Activated CD8-positive, alpha-beta T cell treated with anti-CD3 and anti-CD28 coated beads for 36 hours (primary cell): ENCODE measurements at regions not wholly inside any gene's neighbourhood (a gene's known extent, or its start where the extent isn't known, plus 50 kb on each side); places are given as distances from the start of the nearest gene placed in this dataset.
"Not testable (repeated sequence)": the region's sequence is repeated elsewhere in the genome, so short reads cannot be mapped to it uniquely, and the experiment has no call there.

ENCODE experiments used
- ATAC-seq: fragments of 200-7000 bp; cut with Tn5 transposase; one replicate; pipeline ENCODE4 v1.10.0; 2021; ENCODE audit warnings: mild to moderate bottlenecking, moderate library complexity
- CTCF ChIA-PET: fragments of 350-600 bp; sonication (Branson Sonifier 250); formaldehyde crosslinking; loops from one replicate; lab custom pipeline; 2021; ENCODE audit warnings: antibody characterized with exemption; lab: Charles Lee
- POLR2A ChIA-PET: fragments of 350-600 bp; sonication (Branson Sonifier 250); formaldehyde crosslinking; loops from one replicate; lab custom pipeline; 2021; ENCODE audit warnings: antibody characterized with exemption; lab: Charles Lee
- DNase-seq: peaks from one replicate; pipeline ENCODE4 v3.0.0-alpha.2; 2020
- H3K27ac Mint-ChIP-seq: one replicate; pipeline ENCODE4 v1.8.0; 2021; ENCODE audit warnings: mild to moderate bottlenecking, mixed read lengths
- H3K27me3 Mint-ChIP-seq: one replicate; pipeline ENCODE4 v1.8.0; 2021; ENCODE audit warnings: mixed read lengths
- H3K36me3 Mint-ChIP-seq: one replicate; pipeline ENCODE4 v1.8.0; 2021; ENCODE audit warnings: low read depth, mixed read lengths
- H3K4me1 Mint-ChIP-seq: one replicate; pipeline ENCODE4 v1.8.0; 2021; ENCODE audit warnings: low read depth, mixed read lengths
- H3K4me3 Mint-ChIP-seq: one replicate; pipeline ENCODE4 v1.8.0; 2021; ENCODE audit warnings: mild to moderate bottlenecking, moderate library complexity, mixed read lengths
- H3K9me3 Mint-ChIP-seq: one replicate; pipeline ENCODE4 v1.8.0; 2021; ENCODE audit warnings: mixed read lengths
- CTCF ChIP-seq: fragments of 200-600 bp; IDR thresholded peaks from one replicate; pipeline ENCODE4 v1.8.0; 2022; ENCODE audit warnings: antibody characterized with exemption, mild to moderate bottlenecking
- intact Hi-C: fragments of 100-400 bp; cut with micrococcal nuclease; formaldehyde crosslinking; loops from one replicate; pipeline ENCODE4 v1.10.0; 2022

DNA sequence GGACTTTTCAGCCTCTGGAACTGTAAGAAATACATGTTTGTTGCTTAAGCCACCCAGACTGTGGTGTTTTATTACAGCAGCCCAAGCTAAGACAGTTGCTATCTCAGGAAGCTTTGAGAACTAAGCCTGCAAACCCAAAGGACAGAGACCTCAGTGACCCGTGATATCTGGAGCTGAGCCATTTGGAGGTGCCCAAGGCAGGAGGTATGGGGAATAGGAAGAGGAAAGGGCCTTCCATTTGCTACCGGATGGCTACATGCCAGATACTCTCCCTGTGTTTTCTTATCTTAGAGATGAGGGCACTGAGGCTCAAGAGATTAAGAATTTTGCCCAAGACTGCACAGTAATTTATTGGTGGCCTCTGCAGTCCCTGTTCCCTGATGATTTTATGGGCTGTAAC, 622.1 kb upstream of the CDH5 start:
- no peak for ATAC-seq
- Mint-ChIP-seq H3K36me3 (no peaks in the 10 kb centered on the region), H3K4me1 (no peaks in the 10 kb centered on the region)

GRCh38 chr16:65743558-65743957, 621.7 kb upstream of the CDH11 start:
- Mint-ChIP-seq H3K4me3 (no peak overlapping the region), H3K9me3 (no peaks in the 10 kb centered on the region), H3K4me1 (no peaks in the 10 kb centered on the region), H3K27ac (no peak overlapping the region), H3K27me3 (no peaks in the 10 kb centered on the region), H3K36me3 (no peaks in the 10 kb centered on the region)
- ATAC-seq = no peak
- DNase-seq = no peak
- ChIA-PET CTCF (no interaction called here), POLR2A (no interaction called here)
- TF ChIP-seq CTCF = no peak
- intact Hi-C loops = no loop called here

More for the DNA sequence above, 622.1 kb upstream of the CDH5 start:
- Mint-ChIP-seq H3K4me3 (no peak overlapping the region), H3K9me3 (no peaks in the 10 kb centered on the region), H3K27ac (no peak overlapping the region), H3K27me3 (no peaks in the 10 kb centered on the region)
- ChIA-PET POLR2A (no interaction called here), CTCF (no interaction called here)
- intact Hi-C loops = no loop called here
- TF ChIP-seq CTCF = no peak
- DNase-seq = no peak

- ChIA-PET POLR2A (no interaction called here), CTCF (no interaction called here)
- no peak for DNase-seq
- Mint-ChIP-seq H3K9me3 (no peaks in the 10 kb centered on the region), H3K4me1 (no peaks in the 10 kb centered on the region), H3K36me3 (no peaks in the 10 kb centered on the region), H3K27me3 (no peaks in the 10 kb centered on the region), H3K27ac (no peak overlapping the region), H3K4me3 (no peak overlapping the region)
- ATAC-seq = no peak
- TF ChIP-seq CTCF = no peak
- intact Hi-C loops = no loop called here
Observed at GRCh38 chr16:65740711-65741110, 618.8 kb upstream of the CDH11 start.

GRCh38 chr16:65739518-65739917, 617.7 kb upstream of the CDH11 start:
- H3K4me3 Mint-ChIP-seq = no peak overlapping the region
- H3K9me3 Mint-ChIP-seq = no peaks in the 10 kb centered on the region
- no peaks in the 10 kb centered on the region for H3K4me1 Mint-ChIP-seq
- H3K27me3 Mint-ChIP-seq = no peaks in the 10 kb centered on the region
- intact Hi-C loops = no loop called here
- POLR2A ChIA-PET = no interaction called here
- CTCF ChIA-PET = no interaction called here
- no peaks in the 10 kb centered on the region for H3K36me3 Mint-ChIP-seq
- H3K27ac Mint-ChIP-seq = no peak overlapping the region
- ATAC-seq = no peak
- no peak for TF ChIP-seq CTCF
- no peak for DNase-seq

- no peaks in the 10 kb centered on the region for H3K36me3 Mint-ChIP-seq
- no peak overlapping the region for H3K4me3 Mint-ChIP-seq
- no peaks in the 10 kb centered on the region for H3K4me1 Mint-ChIP-seq
- no peak for DNase-seq
- no peak overlapping the region for H3K27ac Mint-ChIP-seq
- ChIA-PET CTCF (no interaction called here), POLR2A (no interaction called here)
- ATAC-seq = no peak
- intact Hi-C loops = no loop called here
- H3K9me3 Mint-ChIP-seq = no peaks in the 10 kb centered on the region
- no peaks in the 10 kb centered on the region for H3K27me3 Mint-ChIP-seq
- no peak for TF ChIP-seq CTCF
Observed at GRCh38 chr16:65737831-65738230, 616.0 kb upstream of the CDH11 start.

DNA sequence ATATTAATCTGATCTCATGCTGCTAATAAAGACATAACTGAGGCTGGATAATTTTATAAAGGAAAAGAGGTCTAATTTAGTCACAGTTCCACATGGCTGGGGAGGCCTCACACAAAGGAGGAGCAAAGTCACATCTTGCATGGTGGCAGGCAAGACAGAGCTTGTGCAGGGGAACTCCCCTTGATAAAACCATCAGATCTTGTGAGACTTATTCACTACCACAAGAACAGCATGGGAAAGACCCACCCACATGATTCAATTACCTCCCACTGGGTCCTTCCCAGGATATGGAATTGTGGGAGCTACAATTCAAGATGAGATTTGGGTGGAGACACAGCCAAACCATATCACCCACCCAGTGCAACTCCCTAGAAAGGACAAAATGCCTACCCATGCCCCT, 613.8 kb upstream of the CDH11 start:
- H3K4me1 Mint-ChIP-seq, POLR2A ChIA-PET, intact Hi-C loops: not testable (repeated sequence)

More for the DNA sequence above, 613.8 kb upstream of the CDH11 start:
- H3K27me3 Mint-ChIP-seq, ATAC-seq, H3K4me3 Mint-ChIP-seq, DNase-seq, H3K27ac Mint-ChIP-seq, H3K36me3 Mint-ChIP-seq, H3K9me3 Mint-ChIP-seq, CTCF ChIA-PET: not testable (repeated sequence)
